ENCODE measurements at regions not wholly inside any gene's neighbourhood (a gene's known extent, or its start where the extent isn't known, plus 50 kb on each side); places are given as distances from the start of the nearest gene placed in this dataset.

DNA sequence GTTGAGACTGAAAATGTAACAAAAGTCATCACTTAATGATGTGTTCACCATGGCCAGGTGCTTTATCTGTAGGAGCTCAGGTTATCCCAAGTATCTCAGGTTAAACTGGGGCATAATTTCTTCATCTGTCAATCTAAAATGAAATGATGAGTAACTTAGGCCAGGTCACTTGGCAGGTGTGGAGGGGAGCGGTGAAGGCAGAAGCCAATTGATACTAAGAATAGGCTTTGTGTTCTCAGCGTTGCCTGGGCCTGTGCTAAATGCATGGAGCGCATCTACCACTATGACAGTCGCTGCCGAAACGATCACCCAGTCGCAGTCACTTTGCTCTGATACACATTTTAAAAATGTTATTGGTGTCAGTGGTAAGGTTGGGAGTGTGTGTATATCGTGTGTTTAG lies 91.6 kb downstream of the FGF9 start:
- no peak for TF ChIP-seq TAF1 (IDR thresholded peaks at IDR 0.05; ENCODE audit: borderline replicate concordance, insufficient read depth, low read length)
- TF ChIP-seq SIN3A (IDR thresholded peaks at IDR 0.05; ENCODE audit: borderline replicate concordance, insufficient read depth, low read length): no peak
- TF ChIP-seq POLR2AphosphoS5 (IDR thresholded peaks at IDR 0.05; ENCODE audit: low read depth, low read length): no peak
- no peak for TF ChIP-seq FOXP2 (optimal IDR thresholded peaks at IDR 0.05; ENCODE audit: borderline replicate concordance, extremely low read depth, extremely low read length, insufficient read depth)
- TF ChIP-seq, protein P1, sequence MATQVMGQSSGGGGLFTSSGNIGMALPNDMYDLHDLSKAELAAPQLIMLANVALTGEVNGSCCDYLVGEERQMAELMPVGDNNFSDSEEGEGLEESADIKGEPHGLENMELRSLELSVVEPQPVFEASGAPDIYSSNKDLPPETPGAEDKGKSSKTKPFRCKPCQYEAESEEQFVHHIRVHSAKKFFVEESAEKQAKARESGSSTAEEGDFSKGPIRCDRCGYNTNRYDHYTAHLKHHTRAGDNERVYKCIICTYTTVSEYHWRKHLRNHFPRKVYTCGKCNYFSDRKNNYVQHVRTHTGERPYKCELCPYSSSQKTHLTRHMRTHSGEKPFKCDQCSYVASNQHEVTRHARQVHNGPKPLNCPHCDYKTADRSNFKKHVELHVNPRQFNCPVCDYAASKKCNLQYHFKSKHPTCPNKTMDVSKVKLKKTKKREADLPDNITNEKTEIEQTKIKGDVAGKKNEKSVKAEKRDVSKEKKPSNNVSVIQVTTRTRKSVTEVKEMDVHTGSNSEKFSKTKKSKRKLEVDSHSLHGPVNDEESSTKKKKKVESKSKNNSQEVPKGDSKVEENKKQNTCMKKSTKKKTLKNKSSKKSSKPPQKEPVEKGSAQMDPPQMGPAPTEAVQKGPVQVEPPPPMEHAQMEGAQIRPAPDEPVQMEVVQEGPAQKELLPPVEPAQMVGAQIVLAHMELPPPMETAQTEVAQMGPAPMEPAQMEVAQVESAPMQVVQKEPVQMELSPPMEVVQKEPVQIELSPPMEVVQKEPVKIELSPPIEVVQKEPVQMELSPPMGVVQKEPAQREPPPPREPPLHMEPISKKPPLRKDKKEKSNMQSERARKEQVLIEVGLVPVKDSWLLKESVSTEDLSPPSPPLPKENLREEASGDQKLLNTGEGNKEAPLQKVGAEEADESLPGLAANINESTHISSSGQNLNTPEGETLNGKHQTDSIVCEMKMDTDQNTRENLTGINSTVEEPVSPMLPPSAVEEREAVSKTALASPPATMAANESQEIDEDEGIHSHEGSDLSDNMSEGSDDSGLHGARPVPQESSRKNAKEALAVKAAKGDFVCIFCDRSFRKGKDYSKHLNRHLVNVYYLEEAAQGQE (IDR thresholded peaks at IDR 0.05; ENCODE audit: insufficient read depth in 1 of 2, low read depth in 2 of 2, low read length in 2 of 2): no peak

DNA sequence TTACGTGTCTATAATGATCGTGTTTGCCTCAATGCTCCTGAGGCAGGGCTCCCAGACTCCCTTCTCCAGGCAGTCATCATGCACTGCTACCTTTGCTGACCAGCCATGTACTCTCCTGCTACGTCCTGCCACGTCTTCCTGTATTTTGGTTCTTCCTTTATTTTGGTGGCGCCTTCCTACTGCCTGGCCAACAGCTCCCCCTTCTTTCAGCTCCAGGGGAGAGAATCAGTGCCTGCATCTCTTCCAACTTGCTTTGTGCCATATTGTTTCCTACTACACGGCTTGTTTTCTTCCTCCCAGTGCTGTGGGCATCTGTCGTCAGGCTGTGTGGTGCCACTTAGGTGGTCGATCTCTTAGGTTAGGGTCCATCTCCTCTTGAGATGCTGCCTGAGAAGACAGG lies 96.2 kb downstream of the FGF9 start:
- TF ChIP-seq POLR2AphosphoS5 (IDR thresholded peaks at IDR 0.05; ENCODE audit: low read depth, low read length) (no peak), SIN3A (IDR thresholded peaks at IDR 0.05; ENCODE audit: borderline replicate concordance, insufficient read depth, low read length) (no peak), FOXP2 (optimal IDR thresholded peaks at IDR 0.05; ENCODE audit: borderline replicate concordance, extremely low read depth, extremely low read length, insufficient read depth) (no peak), TAF1 (IDR thresholded peaks at IDR 0.05; ENCODE audit: borderline replicate concordance, insufficient read depth, low read length) (no peak)
- TF ChIP-seq, protein P1 (IDR thresholded peaks at IDR 0.05; ENCODE audit: insufficient read depth in 1 of 2, low read depth in 2 of 2, low read length in 2 of 2): no peak

DNA sequence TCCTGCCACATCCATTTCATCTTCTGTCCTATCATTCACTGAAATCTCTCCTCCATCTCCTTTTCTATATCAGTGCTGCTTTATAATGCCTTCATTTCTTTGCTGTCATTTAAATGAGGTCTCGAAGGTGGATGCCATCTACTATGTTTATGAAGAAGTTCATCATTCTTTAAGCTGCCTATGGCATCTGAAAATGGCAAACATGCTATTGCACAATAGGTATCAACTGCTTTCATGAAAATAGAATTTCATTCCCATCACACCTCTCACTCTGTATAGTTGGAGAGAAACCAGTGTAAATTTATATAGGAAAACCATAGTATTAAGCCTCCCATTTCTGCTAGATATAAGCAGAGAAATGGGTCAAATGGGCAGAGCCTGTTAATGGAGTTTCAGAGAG lies 100.2 kb downstream of the FGF9 start:
- TF ChIP-seq POLR2AphosphoS5 (IDR thresholded peaks at IDR 0.05; ENCODE audit: low read depth, low read length) (no peak), TAF1 (IDR thresholded peaks at IDR 0.05; ENCODE audit: borderline replicate concordance, insufficient read depth, low read length) (no peak), SIN3A (IDR thresholded peaks at IDR 0.05; ENCODE audit: borderline replicate concordance, insufficient read depth, low read length) (no peak), FOXP2 (optimal IDR thresholded peaks at IDR 0.05; ENCODE audit: borderline replicate concordance, extremely low read depth, extremely low read length, insufficient read depth) (no peak)
- TF ChIP-seq, protein P1 (IDR thresholded peaks at IDR 0.05; ENCODE audit: insufficient read depth in 1 of 2, low read depth in 2 of 2, low read length in 2 of 2): no peak

DNA sequence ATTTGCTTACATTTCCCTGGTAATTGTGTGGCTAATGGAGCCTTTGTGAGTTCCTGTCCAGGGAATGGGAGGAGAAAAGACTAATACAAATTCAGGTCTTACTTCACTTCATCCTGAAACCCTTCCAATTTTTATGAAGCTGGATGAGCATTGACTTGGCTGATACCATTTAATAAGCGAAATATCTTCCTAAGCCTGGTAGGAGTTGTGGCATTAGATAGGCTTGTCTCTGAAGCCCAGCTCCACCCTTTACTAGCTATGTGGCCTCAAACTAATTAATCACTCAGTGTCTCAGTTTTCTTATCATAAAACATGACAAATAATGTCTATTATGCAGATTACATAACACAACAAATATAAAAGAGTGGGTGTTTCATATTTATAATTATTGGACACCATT lies 106.3 kb downstream of the FGF9 start:
- TF ChIP-seq TAF1 (IDR thresholded peaks at IDR 0.05; ENCODE audit: borderline replicate concordance, insufficient read depth, low read length) (no peak), SIN3A (IDR thresholded peaks at IDR 0.05; ENCODE audit: borderline replicate concordance, insufficient read depth, low read length) (no peak), FOXP2 (optimal IDR thresholded peaks at IDR 0.05; ENCODE audit: borderline replicate concordance, extremely low read depth, extremely low read length, insufficient read depth) (no peak), POLR2AphosphoS5 (IDR thresholded peaks at IDR 0.05; ENCODE audit: low read depth, low read length) (no peak)
- TF ChIP-seq, protein P1 (IDR thresholded peaks at IDR 0.05; ENCODE audit: insufficient read depth in 1 of 2, low read depth in 2 of 2, low read length in 2 of 2): no peak

DNA sequence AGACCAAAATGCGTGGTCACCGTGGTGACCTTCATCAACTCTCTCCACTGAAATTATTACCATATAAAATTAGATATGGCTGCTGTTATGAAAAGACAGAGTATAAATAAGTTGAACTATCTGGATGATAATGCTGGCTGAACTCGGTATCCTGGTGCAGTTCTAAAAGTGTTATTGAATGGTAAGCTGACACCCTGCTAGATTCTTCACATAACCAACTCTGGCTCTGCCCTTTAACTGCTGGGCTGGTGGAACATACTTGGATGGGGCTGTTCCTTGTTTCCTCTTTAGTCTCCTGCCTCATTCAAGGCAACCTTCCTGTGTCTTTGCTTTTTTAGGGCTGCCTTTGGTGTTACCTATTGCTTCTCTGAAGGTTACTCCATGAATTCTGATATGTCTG lies 106.9 kb downstream of the FGF9 start:
- no peak for TF ChIP-seq TAF1 (IDR thresholded peaks at IDR 0.05; ENCODE audit: borderline replicate concordance, insufficient read depth, low read length)
- no peak for TF ChIP-seq POLR2AphosphoS5 (IDR thresholded peaks at IDR 0.05; ENCODE audit: low read depth, low read length)
- TF ChIP-seq FOXP2 (optimal IDR thresholded peaks at IDR 0.05; ENCODE audit: borderline replicate concordance, extremely low read depth, extremely low read length, insufficient read depth): no peak
- TF ChIP-seq, protein P1 (IDR thresholded peaks at IDR 0.05; ENCODE audit: insufficient read depth in 1 of 2, low read depth in 2 of 2, low read length in 2 of 2): no peak
- TF ChIP-seq SIN3A (IDR thresholded peaks at IDR 0.05; ENCODE audit: borderline replicate concordance, insufficient read depth, low read length): no peak
